CD4-positive, alpha-beta T cell (primary cell): ENCODE measurements at regions not wholly inside any gene's neighbourhood (a gene's known extent, or its start where the extent isn't known, plus 50 kb on each side); places are given as distances from the start of the nearest gene placed in this dataset.

Source experiments
- ATAC-seq: fragments of 200-7000 bp; cut with Tn5 transposase; one replicate; pipeline ENCODE4 v1.10.0; 2022; ENCODE audit warnings: mild to moderate bottlenecking; ENCODE audit not compliant: poor library complexity
- CTCF ChIA-PET: fragments of 350-600 bp; sonication (Branson Sonifier 250); formaldehyde crosslinking; loops from one replicate; lab custom pipeline; 2021; ENCODE audit warnings: antibody characterized with exemption, inconsistent platforms; lab: Charles Lee
- POLR2A ChIA-PET: fragments of 350-600 bp; sonication (Branson Sonifier 250); formaldehyde crosslinking; loops from one replicate; lab custom pipeline; 2021; ENCODE audit warnings: antibody characterized with exemption, inconsistent platforms; lab: Charles Lee
- DNase-seq, 14 experiments: peaks; one replicate each; pipeline ENCODE4 v3.0.0-alpha.2; 2013 to 2020; ENCODE audit warnings: mixed read lengths in 2 of 14
- H3K27ac ChIP-seq, 2 donors: one replicate each; pipeline versions ENCODE4 v1.5.1 to v1.7.0; 2013; ENCODE audit warnings: low read length in 2 of 2, low read depth in 1 of 2, mild to moderate bottlenecking in 1 of 2
- H3K27me3 ChIP-seq, 2 experiments: 1 replicate in 1 of 2; 2 replicates in 1 of 2; pipeline versions ENCODE4 v1.6.1 to v1.7.0; 2013; ENCODE audit warnings: low read length in 2 of 2, control low read depth in 1 of 2, mild to moderate bottlenecking in 1 of 2, moderate library complexity in 1 of 2; ENCODE audit not compliant: insufficient read depth in 2 of 2, control insufficient read depth in 1 of 2
- H3K36me3 ChIP-seq: one replicate; pipeline ENCODE4 v1.6.1; 2013; ENCODE audit warnings: low read length, control low read depth; ENCODE audit not compliant: insufficient read depth
- H3K4me1 ChIP-seq: one replicate; pipeline ENCODE4 v1.6.1; 2013; ENCODE audit warnings: low read length, control low read depth; ENCODE audit not compliant: insufficient read depth
- H3K4me3 ChIP-seq: one replicate; pipeline ENCODE4 v1.5.1; 2013; ENCODE audit warnings: mild to moderate bottlenecking, low read length, moderate library complexity
- H3K9me3 ChIP-seq, 2 experiments: 1 replicate in 1 of 2; 2 replicates in 1 of 2; pipeline versions ENCODE4 v1.6.1 to v1.7.0; 2013; ENCODE audit warnings: low read length in 2 of 2, mild to moderate bottlenecking in 2 of 2, control low read depth in 1 of 2, moderate library complexity in 1 of 2; ENCODE audit not compliant: control insufficient read depth in 1 of 2, insufficient read depth in 1 of 2
- H3K27ac Mint-ChIP-seq: one replicate; pipeline ENCODE4 v1.8.0; 2020; ENCODE audit warnings: mixed read lengths
- H3K27me3 Mint-ChIP-seq: one replicate; pipeline ENCODE4 v1.8.0; 2021; ENCODE audit warnings: mixed read lengths
- H3K36me3 Mint-ChIP-seq: one replicate; pipeline ENCODE4 v1.8.0; 2021; ENCODE audit warnings: low read depth, mixed read lengths
- H3K4me1 Mint-ChIP-seq: one replicate; pipeline ENCODE4 v1.8.0; 2021; ENCODE audit warnings: low read depth, mixed read lengths
- H3K4me3 Mint-ChIP-seq: one replicate; pipeline ENCODE4 v1.8.0; 2020; ENCODE audit warnings: mild to moderate bottlenecking, mixed read lengths
- H3K9me3 Mint-ChIP-seq: one replicate; pipeline ENCODE4 v1.8.0; 2020; ENCODE audit warnings: mixed read lengths
- CTCF ChIP-seq: fragments of 200-600 bp; IDR thresholded peaks from one replicate; pipeline ENCODE4 v1.8.0; 2022; ENCODE audit warnings: antibody characterized with exemption, mild to moderate bottlenecking
- intact Hi-C, 2 experiments: fragments of 100-400 bp; cut with DNase I in 1 of 2; cut with micrococcal nuclease in 1 of 2; formaldehyde crosslinking; loops; one replicate each; pipeline versions ENCODE4 v1.15.1 to v1.9.0; 2023 to 2025; cut with DNase I, micrococcal nuclease

DNA sequence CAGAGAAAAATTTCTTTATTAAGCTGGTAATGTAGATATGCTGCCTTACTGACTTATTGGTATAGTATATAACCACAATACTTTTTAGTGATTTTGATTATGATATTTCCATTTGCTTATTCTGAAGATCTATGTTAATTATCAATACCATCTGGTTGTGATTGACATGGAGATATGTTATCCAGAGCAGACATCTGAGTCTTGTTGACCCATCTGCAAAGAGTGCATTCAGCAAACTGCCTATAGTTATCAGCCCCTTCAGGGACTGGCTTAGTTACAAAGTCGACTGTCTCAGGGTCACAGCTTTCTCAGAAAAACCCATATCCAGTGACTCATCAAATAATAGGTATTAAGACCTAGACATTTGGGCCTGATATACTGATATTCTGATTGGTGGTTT lies 475.7 kb downstream of the DSC3 start:
- ChIA-PET POLR2A (no interaction called here), CTCF (no interaction called here)
- H3K27me3 ChIP-seq: no peaks in the 10 kb centered on the region
- no peaks in the 10 kb centered on the region for H3K27me3 Mint-ChIP-seq
- H3K4me3 Mint-ChIP-seq: no peak overlapping the region
- peaks cover 9% of the 10 kb centered on the region for H3K9me3 Mint-ChIP-seq
- H3K4me1 Mint-ChIP-seq: no peaks in the 10 kb centered on the region
- no peak overlapping the region for H3K4me3 ChIP-seq
- no peak for TF ChIP-seq CTCF
- intact Hi-C loops: no loop called here
- H3K9me3 ChIP-seq: no peaks in the 10 kb centered on the region
- H3K27ac Mint-ChIP-seq: no peak overlapping the region
- H3K36me3 ChIP-seq: no peaks in the 10 kb centered on the region
- H3K4me1 ChIP-seq: no peaks in the 10 kb centered on the region
- DNase-seq: no peak
- H3K36me3 Mint-ChIP-seq: no peaks in the 10 kb centered on the region
- ATAC-seq: no peak
- H3K27ac ChIP-seq: no peak overlapping the region

DNA sequence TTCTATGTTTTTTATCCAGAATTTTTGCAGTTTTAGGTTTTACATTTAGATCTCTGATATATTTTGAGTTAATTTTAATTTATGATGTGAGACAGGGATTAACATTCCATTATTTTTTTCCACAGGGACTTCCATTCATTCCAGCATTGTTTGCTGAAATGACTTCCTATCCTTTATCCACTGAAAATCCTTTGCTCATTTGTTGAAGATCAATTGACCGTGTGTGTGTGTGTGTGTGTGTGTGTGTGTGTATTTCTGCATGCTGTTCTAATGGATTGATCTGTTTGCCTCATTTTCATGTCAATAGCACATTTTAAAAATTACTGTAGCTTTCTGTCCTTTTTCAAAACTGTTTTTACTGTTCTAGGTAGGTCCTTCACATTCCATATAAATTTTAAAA lies 480.3 kb downstream of the DSC3 start:
- ChIA-PET CTCF (no interaction called here), POLR2A (no interaction called here)
- Histone ChIP-seq H3K4me1 (no peaks in the 10 kb centered on the region), H3K9me3 (no peaks in the 10 kb centered on the region), H3K4me3 (no peak overlapping the region), H3K27me3 (no peaks in the 10 kb centered on the region), H3K27ac (no peak overlapping the region), H3K36me3 (no peaks in the 10 kb centered on the region)
- ATAC-seq: no peak
- no peaks in the 10 kb centered on the region for H3K4me1 Mint-ChIP-seq
- H3K27ac Mint-ChIP-seq: no peak overlapping the region
- no peak for DNase-seq
- no peaks in the 10 kb centered on the region for H3K27me3 Mint-ChIP-seq
- intact Hi-C loops: no loop called here
- no peak for TF ChIP-seq CTCF
- no peaks in the 10 kb centered on the region for H3K36me3 Mint-ChIP-seq
- no peak overlapping the region for H3K4me3 Mint-ChIP-seq
- peaks cover 3% of the 10 kb centered on the region for H3K9me3 Mint-ChIP-seq

GRCh38 chr18:30556112-30556511 lies 486.4 kb downstream of the DSC3 start:
- ATAC-seq: no peak
- Mint-ChIP-seq H3K4me1 (no peaks in the 10 kb centered on the region), H3K4me3 (no peak overlapping the region), H3K27me3 (no peaks in the 10 kb centered on the region), H3K27ac (no peak overlapping the region), H3K36me3 (no peaks in the 10 kb centered on the region), H3K9me3 (peaks cover 6% of the 10 kb centered on the region)
- Histone ChIP-seq H3K27me3 (no peaks in the 10 kb centered on the region), H3K9me3 (peaks cover 0 to 11% of the 10 kb centered on the region in 2 experiments), H3K36me3 (no peaks in the 10 kb centered on the region), H3K27ac (no peak overlapping the region), H3K4me1 (no peaks in the 10 kb centered on the region), H3K4me3 (no peak overlapping the region)
- intact Hi-C loops: no loop called here
- CTCF ChIA-PET: no interaction called here
- no peak for DNase-seq
- no peak for TF ChIP-seq CTCF
- POLR2A ChIA-PET: no interaction called here
